ENCODE measurements at regions not wholly inside any gene's neighbourhood (a gene's known extent, or its start where the extent isn't known, plus 50 kb on each side); places are given as distances from the start of the nearest gene placed in this dataset.

DNA sequence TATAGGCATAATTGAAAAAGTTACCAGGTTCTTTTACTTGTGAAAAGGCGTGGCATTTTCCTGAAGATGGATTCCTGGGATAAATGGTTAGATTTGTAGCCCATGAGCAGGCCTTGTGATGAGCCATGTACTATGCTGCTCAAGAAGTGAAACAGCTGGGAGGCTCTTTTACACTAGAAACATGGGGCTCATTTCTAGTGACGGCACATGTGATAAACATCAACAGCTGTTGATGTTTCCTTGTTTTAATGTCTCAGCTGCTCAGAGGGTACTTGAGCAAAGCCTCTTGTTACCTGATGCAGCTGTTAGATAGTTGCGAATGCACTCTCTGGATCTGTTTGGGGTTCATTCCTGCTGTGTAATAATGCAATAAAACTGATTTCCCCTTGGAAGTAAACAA lies 396.8 kb downstream of the GUCY1A2 start:
- ChIA-PET POLR2A (no interaction called here), CTCF (no interaction called here)
- H3K4me3 Mint-ChIP-seq: no peak overlapping the region
- peaks cover 4% of the 10 kb centered on the region for H3K9me3 Mint-ChIP-seq
- ATAC-seq: no peak
- no peaks in the 10 kb centered on the region for H3K36me3 Mint-ChIP-seq (ENCODE audit: low read depth)
- H3K27me3 Mint-ChIP-seq: no peaks in the 10 kb centered on the region
- TF ChIP-seq, protein P1, sequence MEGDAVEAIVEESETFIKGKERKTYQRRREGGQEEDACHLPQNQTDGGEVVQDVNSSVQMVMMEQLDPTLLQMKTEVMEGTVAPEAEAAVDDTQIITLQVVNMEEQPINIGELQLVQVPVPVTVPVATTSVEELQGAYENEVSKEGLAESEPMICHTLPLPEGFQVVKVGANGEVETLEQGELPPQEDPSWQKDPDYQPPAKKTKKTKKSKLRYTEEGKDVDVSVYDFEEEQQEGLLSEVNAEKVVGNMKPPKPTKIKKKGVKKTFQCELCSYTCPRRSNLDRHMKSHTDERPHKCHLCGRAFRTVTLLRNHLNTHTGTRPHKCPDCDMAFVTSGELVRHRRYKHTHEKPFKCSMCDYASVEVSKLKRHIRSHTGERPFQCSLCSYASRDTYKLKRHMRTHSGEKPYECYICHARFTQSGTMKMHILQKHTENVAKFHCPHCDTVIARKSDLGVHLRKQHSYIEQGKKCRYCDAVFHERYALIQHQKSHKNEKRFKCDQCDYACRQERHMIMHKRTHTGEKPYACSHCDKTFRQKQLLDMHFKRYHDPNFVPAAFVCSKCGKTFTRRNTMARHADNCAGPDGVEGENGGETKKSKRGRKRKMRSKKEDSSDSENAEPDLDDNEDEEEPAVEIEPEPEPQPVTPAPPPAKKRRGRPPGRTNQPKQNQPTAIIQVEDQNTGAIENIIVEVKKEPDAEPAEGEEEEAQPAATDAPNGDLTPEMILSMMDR (IDR thresholded peaks at IDR 0.05): no peak
- no peak for DNase-seq
- no peaks in the 10 kb centered on the region for H3K4me1 Mint-ChIP-seq (ENCODE audit: low read depth)
- H3K27ac Mint-ChIP-seq: no peak overlapping the region
- intact Hi-C loops (cut with micrococcal nuclease): no loop called here

Data from activated CD8-positive, alpha-beta T cell treated with anti-CD3 and anti-CD28 coated beads for 36 hours (primary cell).